Stimulated activated naive CD4-positive, alpha-beta T cell treated with Interleukin-2 at 50 U/mL for 16 hours (primary cell): ENCODE measurements at regions not wholly inside any gene's neighbourhood (a gene's known extent, or its start where the extent isn't known, plus 50 kb on each side); places are given as distances from the start of the nearest gene placed in this dataset.

ENCODE experiments used
- DNase-seq: peaks from one replicate; lab custom pipeline; 2025; lab: John Stamatoyannopoulos, UW

- no peak for DNase-seq
Observed at GRCh38 chrX:5829469-5829868, 399.2 kb downstream of the NLGN4X start.

- no peak for DNase-seq
Observed at GRCh38 chrX:5829060-5829459, 399.6 kb downstream of the NLGN4X start.

GRCh38 chrX:5823903-5824302 lies 404.8 kb downstream of the NLGN4X start:
- no peak for DNase-seq

- no peak for DNase-seq
Observed at GRCh38 chrX:5810636-5811035, 418.0 kb downstream of the NLGN4X start.

GRCh38 chrX:5807181-5807580 lies 421.5 kb downstream of the NLGN4X start:
- no peak for DNase-seq

- no peak for DNase-seq
Observed at GRCh38 chrX:5802391-5802790, 426.3 kb downstream of the NLGN4X start.

- DNase-seq = no peak
Observed at GRCh38 chrX:5791721-5792120, 436.9 kb downstream of the NLGN4X start.

- DNase-seq = no peak
Observed at GRCh38 chrX:5788910-5789309, 439.8 kb downstream of the NLGN4X start.

GRCh38 chrX:5780821-5781220 lies 447.8 kb downstream of the NLGN4X start:
- DNase-seq = no peak

GRCh38 chrX:5775846-5776430 lies 452.7 kb downstream of the NLGN4X start:
- no peak for DNase-seq

GRCh38 chrX:5774446-5774845 lies 454.2 kb downstream of the NLGN4X start:
- no peak for DNase-seq

- DNase-seq = no peak
Observed at GRCh38 chrX:5771441-5771840, 457.2 kb downstream of the NLGN4X start.

- DNase-seq = no peak
Observed at GRCh38 chrX:5756616-5757015, 472.1 kb downstream of the NLGN4X start.

- DNase-seq = no peak
Observed at GRCh38 chrX:5753291-5753690, 475.4 kb downstream of the NLGN4X start.

- no peak for DNase-seq
Observed at GRCh38 chrX:5752831-5753230, 475.8 kb downstream of the NLGN4X start.

- no peak for DNase-seq
Observed at GRCh38 chrX:5748586-5749150, 480.0 kb downstream of the NLGN4X start.

GRCh38 chrX:5746231-5746630 lies 482.4 kb downstream of the NLGN4X start:
- no peak for DNase-seq

- DNase-seq = no peak
Observed at GRCh38 chrX:5733501-5733900, 495.2 kb downstream of the NLGN4X start.

GRCh38 chrX:5730556-5730955 lies 498.1 kb downstream of the NLGN4X start:
- DNase-seq = no peak

GRCh38 chrX:5726224-5726623 lies 502.4 kb downstream of the NLGN4X start:
- no peak for DNase-seq

GRCh38 chrX:5724123-5724522 lies 504.5 kb downstream of the NLGN4X start:
- no peak for DNase-seq

- DNase-seq = no peak
Observed at GRCh38 chrX:5718651-5719050, 510.0 kb downstream of the NLGN4X start.

- no peak for DNase-seq
Observed at GRCh38 chrX:5716666-5717065, 512.0 kb downstream of the NLGN4X start.

GRCh38 chrX:5708251-5708650 lies 520.4 kb downstream of the NLGN4X start:
- DNase-seq = no peak
